Hematopoietic multipotent progenitor cell treated with erythropoietin and hydrocortisone succinate and interleukin-3 and kit ligand, for 6 days (in vitro differentiated cells): ENCODE measurements at regions not wholly inside any gene's neighbourhood (a gene's known extent, or its start where the extent isn't known, plus 50 kb on each side); places are given as distances from the start of the nearest gene placed in this dataset.
"Not testable (repeated sequence)": the region's sequence is repeated elsewhere in the genome, so short reads cannot be mapped to it uniquely, and the experiment has no call there.

ENCODE experiments used
- DNase-seq: peaks from one replicate; pipeline ENCODE4 v3.0.0-alpha.2; 2015

DNA sequence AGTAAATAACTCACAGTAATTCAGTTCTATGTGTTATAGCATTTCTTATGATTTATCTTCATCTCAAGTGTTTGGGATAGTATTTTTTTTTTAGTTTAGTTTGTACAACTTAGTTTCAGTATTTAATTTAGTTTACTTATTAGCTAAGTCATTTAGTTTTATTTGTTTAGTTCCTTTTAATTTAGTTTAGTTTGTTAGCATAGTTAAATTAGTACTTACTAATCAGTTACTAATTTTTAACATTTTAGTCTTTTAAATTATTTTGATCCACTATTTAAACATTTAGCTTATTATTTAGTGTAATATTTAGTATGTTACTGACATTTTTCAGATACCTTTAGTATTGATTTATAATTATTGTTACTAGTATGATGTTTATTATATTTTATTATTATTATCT is 85.2 kb upstream of the SIPA1L2 start:
- no peak for DNase-seq

GRCh38 chr1:232717911-232718310 is 87.3 kb upstream of the MAP10 start:
- not testable (repeated sequence) for DNase-seq

GRCh38 chr1:232718928-232719927 is 86.0 kb upstream of the MAP10 start:
- no peak for DNase-seq

DNA sequence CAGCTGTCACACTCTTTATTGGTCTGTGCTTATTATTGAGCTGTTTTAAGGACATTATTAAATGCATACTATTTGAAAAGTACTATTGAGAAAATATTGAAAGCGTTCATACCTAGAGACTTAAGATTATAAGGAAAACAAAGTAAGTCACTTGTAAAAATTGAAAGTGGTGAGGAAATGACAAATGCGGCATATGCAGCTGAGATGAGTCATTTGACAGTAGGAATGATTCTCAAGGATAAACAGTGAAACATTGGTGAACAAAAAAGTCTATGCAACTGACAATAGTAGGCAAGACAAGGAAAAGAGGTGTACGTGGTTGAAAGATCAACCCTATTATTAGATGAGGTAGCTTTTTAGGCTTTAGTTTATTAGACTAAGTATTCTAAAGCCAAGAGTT is 82.6 kb upstream of the MAP10 start:
- no peak for DNase-seq

DNA sequence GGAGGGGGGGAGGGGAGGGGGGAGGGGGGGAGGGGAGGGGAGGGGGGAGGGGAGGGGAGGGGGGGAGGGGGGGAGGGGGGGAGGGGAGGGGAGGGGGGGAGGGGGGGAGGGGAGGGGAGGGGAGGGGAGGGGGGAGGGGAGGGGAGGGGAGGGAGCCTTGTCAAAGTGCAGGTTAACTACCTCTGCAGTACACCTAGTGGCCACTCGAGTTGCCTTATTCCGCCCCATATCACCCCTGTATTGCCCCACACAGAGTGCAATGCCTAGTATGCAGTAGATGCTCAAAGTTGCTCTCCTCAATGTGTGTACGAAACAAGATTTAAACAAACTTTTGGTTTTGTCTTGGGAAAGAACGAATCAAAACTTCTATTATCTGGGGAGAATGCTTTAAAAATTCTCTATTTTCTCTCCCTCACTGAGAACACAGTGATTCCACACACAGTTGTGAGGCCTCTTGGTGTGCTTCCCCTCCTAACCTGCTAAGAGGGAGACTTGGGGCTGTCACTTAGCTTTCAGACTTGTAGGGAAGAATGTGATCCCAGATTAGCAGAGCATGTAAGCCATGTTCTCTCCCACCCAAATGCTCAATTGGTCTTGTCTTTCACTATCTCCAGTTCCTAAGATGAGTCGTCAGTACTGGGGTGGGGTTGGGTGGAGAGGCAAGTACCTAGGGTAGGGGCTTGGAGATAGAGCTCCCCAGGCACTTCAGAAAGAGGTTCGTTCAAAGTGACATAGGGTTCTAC is 79.7 kb upstream of the MAP10 start:
- peak; percentile 21 for DNase-seq

GRCh38 chr1:232726048-232726779 is 79.0 kb upstream of the MAP10 start:
- DNase-seq, result peak; percentile 61

GRCh38 chr1:232728507-232729263 is 76.5 kb upstream of the MAP10 start:
- DNase-seq, result no peak

DNA sequence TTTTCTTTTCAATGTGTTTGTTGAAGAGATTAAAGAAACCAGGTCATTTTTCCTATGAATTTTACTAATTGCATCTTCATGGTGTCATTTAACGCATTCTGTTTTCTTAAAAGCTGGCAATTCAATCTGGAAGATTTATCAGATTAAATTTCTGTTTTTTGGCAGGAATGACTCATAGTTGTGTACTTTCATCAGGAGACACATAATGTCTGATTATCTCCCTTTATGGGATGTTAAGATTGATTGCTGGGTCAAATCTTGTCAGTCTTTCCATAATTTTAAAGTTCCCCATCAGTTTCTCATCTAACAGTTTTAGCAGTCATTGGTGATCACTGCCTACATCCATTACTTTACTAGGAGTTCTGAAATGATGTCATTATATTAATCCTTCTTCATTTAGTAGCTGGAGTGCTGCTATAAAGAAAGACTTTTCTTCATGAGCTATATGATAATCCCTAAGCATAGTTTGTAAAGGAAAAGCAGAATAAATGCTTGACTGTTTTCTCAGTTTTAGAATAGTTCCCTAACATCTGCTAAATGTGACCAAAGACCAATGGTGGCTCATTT is 72.8 kb upstream of the MAP10 start:
- no peak for DNase-seq

DNA sequence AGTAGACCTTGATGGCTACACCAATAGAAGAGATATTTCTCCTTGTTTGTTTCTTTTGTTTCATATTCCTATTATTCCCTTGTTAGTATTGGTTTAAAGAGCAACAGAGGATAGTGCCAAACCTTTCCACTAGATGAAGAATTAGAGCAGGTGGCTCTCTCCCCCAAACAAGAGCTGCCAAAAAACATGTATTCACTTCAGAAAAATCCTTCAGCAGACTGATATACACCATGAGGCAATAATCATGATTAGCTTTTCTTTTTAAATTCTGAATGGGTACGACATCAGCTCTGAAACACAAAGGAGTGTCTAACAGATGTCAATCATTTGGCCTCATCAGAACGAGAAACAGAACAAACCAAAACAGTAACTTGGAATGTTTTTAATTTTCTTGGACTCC is 67.3 kb upstream of the MAP10 start:
- no peak for DNase-seq

DNA sequence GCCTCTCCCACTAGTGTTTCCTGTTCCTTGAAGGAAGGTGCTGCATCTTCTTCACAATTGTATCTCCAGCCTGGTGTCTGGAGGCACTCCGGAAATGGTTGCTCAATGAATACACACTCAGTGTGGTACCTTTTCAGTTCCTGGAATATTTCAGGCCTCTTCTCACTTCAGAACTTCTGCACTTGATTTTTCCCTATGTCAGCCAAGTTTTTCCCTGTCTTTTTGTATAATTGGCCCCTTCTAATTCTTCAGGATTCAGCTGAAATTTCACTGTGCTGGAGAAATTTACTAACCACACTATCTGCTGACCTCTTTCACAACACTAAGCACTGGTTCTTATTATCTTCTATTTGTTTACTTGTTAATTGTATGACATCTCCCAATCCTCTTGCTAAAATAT is 61.2 kb upstream of the MAP10 start:
- no peak for DNase-seq

DNA sequence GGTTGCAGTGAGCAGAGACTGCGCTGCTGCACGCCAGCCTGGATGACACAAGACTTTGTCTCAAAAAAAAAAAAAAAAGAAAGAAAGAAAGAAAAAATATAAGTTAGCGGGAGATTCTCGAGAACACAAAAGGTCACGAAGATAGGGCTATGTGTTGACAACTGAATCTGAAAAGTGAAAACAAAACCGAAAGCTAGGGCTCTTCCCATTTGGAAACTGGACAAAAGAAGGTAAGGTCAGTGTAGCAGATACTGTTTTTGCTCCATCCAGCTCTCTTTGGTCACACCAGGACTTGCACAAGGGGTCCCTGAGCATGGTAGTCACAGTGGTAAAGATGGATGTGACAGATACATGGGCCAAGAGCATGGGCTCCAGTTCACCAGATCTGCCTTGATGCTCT is 60.4 kb upstream of the MAP10 start:
- no peak for DNase-seq

- not testable (repeated sequence) for DNase-seq
Observed at GRCh38 chr1:232745698-232746097, 59.5 kb upstream of the MAP10 start.

- DNase-seq, result no peak
Observed at GRCh38 chr1:232748910-232749368, 56.3 kb upstream of the MAP10 start.

GRCh38 chr1:232751393-232752140 is 53.6 kb upstream of the MAP10 start:
- no peak for DNase-seq

- no peak for DNase-seq
Observed at GRCh38 chr1:232752365-232752764, 52.9 kb upstream of the MAP10 start.

DNA sequence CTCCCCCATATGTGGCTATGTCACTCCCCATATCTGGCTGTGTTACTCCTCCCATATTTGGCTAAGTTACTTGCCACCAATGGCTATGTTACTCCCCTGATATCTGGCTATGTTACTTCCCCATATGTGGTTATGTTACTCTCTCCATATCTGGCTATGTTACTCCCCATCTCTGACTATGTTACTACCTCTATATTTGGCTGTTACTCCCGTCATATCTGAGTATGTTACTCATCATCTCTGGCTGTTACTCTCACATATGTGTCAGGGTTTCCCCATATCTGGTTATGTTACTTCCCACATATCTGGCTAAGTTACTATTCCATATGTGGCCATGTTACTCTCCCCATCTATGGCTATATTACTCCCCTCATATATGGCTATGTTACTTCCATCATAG is 50.3 kb upstream of the MAP10 start:
- DNase-seq, result no peak
